KBM-7 (cell line): ENCODE measurements at regions not wholly inside any gene's neighbourhood (a gene's known extent, or its start where the extent isn't known, plus 50 kb on each side); places are given as distances from the start of the nearest gene placed in this dataset.

ENCODE experiments used
- DNase-seq: peaks from one replicate; pipeline ENCODE4 v3.0.0-alpha.2; 2015
- in situ Hi-C: fragments of 300-500 bp; cut with MboI; formaldehyde crosslinking; loops from 2 replicates; pipeline ENCODE4 v1.14.3; 2020; ENCODE audit warnings: low sequenced_read_pairs, low pct_unique_long_range_greater_than_20kb, mixed read lengths

DNA sequence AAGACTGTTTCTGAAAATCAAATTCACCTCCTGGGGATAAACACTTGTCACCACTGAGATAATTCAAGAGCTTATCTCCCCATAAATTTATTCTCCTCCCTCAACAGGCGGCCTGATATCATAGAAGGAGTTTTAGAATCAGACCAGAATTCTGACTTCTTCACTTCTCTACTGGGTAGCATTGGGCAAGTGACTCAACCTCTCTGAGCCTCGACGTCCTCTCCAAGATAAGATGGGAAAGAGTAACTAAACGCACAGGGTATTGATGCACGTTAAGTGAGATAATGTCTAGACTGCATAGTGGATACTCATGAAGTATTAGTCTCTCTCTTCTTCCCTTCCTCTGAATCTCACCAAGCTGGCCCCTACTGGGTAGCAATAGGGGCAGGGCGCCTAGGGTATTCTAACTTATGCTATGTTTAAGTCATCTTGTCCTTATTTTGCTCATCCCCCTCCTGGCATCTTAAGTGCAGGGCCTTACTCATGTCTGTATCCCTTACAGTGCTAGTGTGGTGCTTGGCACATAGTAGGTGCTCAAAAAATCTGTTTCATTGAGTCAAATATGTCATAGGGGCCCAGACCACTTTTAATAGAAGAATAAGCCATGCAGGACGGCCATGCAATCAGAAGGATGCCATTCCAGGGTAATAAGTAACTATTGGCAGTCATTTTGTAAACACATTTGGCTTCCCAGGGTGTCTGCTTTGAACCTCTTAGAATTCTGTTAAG, 476.4 kb upstream of the CCL2 start:
- in situ Hi-C loops = loop anchor here (25.0 kb wide), 1 partner anchor 384 kb away; no protein-coding TSS in a partner anchor
- no peak for DNase-seq

DNA sequence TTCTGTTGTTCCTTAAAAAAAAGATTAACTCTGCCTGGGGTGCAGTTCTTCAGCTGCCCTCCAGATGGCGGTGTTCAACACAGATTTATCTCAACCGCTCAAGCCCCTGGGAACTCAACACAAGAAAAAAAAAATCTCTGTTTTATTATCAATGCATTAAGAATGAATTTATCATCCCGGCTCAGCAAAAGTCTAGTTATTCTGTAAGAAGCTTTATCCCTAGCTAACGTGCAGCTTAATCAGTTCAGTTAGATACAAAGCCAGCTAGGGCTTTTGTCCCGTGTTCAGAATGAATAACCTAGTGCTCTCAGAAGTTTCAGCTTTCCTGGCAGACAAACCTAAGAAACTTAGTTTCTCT, 475.9 kb upstream of the CCL2 start:
- DNase-seq = peak; percentile 80
- in situ Hi-C loops = loop anchor here (25.0 kb wide), 1 partner anchor 383 kb away; no protein-coding TSS in a partner anchor

DNA sequence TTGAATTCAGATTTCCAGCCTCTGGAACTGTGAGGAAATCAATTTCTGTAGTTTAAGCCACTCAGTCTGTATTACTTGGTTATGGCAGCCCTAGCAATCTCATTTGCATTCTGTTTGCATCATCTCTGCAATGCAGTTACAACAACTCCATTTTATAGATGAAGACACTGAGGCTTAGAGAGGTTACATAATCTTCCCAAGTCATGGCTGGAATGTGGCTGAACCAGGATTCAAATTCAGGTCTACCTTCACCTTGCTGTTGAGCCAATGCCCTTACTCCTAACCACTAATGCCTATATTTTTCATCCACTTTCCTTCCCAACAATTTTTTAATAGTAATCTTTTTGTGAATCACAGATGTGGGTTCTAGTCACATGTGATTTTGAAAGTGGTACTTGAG, 469.8 kb upstream of the CCL2 start:
- DNase-seq = no peak
- in situ Hi-C loops = loop anchor here (25.0 kb wide), 1 partner anchor 377 kb away; no protein-coding TSS in a partner anchor

GRCh38 chr17:33786478-33786877, 468.6 kb upstream of the CCL2 start:
- DNase-seq = no peak
- in situ Hi-C loops = loop anchor here (25.0 kb wide), 1 partner anchor 376 kb away; no protein-coding TSS in a partner anchor

- in situ Hi-C loops = loop anchor here (25.0 kb wide), 1 partner anchor 373 kb away; no protein-coding TSS in a partner anchor
Measured at GRCh38 chr17:33789658-33790057, 465.4 kb upstream of the CCL2 start.

DNA sequence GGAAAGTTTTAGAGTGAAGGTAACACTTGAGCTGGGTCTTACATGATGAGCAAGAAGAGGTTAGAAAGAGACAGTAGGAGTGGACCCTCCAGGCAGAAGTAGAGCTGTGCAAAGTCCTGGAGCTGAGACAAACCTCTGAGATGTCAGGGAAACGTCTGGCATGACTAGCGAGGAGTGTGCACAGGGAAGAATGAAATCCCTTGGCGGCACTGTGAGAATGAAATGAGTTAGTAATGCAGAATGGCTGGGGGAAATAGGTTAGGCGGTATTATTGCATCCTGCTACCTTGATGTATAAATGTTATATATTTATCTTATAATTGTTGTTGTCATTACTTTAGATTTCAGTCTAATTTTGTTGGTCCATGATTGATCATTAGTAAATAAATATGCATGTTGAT, 457.9 kb upstream of the CCL2 start:
- DNase-seq = no peak
- in situ Hi-C loops = loop anchor here (25.0 kb wide), 1 partner anchor 365 kb away; no protein-coding TSS in a partner anchor

More at GRCh38 chr17:33789658-33790057, 465.4 kb upstream of the CCL2 start:
- no peak for DNase-seq

- DNase-seq = no peak
- in situ Hi-C loops = loop anchor here (25.0 kb wide), 1 partner anchor 364 kb away; no protein-coding TSS in a partner anchor
Measured at GRCh38 chr17:33798308-33798707, 456.8 kb upstream of the CCL2 start.

DNA sequence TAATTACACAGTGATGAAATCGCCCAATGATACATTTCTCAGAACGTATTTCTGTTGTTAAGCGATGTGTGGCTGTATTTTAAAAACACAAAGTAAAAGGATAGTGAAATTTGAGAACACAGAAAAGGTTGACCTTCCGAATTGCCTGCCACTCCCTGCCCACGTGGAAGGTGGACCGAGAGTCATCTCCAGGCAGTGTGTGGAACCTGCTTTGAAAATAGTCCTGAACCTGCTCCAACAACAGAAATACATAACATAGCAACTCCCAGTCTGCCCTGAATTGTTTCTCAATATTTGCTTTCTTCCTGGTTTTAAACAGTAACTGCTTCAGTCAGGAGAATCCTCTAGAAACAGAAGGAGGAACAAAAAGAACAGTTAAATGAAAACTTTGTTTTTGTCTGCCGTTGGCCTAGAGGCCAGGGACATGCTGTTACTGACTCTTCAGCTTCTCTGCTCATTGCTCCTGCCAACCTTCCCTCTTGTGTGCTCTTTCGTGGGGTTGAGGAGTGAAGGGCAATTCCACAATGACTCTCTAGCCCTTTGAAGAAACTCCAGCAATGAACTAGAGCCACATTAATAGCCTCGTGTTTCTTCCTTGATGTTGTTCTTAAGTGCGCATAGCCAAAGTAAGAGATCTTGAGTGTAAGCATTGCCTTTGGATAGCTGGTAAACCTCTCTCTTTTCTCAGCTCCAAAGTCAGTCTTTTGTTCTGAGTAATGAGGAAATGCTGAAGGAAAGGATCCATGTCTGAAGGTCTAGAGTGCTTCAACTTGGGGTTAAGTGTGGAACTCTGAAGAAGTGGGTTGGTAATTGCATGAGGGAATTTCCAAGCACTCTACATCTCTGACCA, 452.5 kb upstream of the CCL2 start:
- in situ Hi-C loops = no loop called here
- no peak for DNase-seq

DNA sequence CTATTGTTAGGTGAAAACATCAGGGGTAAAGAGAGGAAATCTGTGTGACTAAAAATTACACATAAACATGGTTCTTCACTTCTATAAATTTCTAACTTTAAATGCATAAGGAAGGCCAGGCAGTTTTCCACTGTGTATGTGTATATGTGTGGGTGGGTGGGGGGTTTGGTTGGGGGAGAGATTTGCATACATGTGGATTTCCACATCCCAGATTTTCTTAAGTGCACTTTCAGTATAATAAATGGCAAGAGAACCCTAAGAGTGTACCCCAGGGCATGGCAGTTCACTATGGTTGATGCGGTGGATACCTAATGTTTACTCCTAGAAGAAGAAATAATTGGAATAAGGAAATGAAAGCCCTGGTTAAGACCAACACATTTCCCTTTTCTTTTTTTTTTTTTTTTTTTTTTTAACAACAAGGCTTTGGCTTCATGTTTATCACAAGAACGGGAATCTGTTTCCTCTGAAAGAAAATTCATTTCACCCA, 451.8 kb upstream of the CCL2 start:
- no peak for DNase-seq
- in situ Hi-C loops = no loop called here

DNA sequence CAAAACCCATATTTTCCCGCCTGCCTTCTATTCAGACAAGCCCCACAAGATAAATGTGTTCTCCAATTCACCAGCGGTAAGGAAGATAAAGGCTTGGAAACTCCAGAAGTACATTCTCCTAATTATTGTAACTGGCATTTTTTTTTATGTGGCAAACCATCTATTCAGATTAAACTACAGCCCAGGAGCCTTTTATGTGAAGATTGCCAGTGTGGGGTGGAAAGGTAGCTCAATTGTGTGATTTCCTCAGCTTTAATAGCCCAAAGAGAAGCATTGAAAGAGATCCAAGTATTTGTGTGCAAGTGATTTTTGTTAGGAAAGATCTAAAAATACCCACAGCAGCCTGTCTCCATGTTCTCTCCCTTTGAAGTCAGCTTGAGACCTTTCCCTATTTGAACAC, 451.4 kb upstream of the CCL2 start:
- in situ Hi-C loops = no loop called here
- DNase-seq = no peak

GRCh38 chr17:33804401-33804800, 450.7 kb upstream of the CCL2 start:
- DNase-seq = no peak
- in situ Hi-C loops = no loop called here

DNA sequence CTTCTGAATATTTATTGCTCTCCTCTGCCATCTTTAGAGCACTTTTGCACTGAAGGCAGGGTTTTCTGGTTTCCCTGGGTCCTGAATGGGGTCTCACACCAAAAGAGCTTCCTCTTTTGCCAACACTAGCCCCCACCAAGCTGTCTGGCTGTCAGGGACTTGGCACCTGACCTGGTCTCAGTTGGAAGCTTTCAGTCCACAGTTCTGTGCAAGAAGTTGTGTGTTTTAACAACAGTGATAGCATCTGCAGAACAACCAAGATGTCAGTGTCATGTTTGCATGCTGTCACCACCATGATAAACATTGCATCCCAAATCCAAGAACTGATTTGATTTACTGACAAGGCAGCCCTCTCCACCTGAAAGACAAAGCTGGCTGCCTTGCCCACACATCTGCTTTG, 448.5 kb upstream of the CCL2 start:
- DNase-seq = no peak
- in situ Hi-C loops = no loop called here

DNA sequence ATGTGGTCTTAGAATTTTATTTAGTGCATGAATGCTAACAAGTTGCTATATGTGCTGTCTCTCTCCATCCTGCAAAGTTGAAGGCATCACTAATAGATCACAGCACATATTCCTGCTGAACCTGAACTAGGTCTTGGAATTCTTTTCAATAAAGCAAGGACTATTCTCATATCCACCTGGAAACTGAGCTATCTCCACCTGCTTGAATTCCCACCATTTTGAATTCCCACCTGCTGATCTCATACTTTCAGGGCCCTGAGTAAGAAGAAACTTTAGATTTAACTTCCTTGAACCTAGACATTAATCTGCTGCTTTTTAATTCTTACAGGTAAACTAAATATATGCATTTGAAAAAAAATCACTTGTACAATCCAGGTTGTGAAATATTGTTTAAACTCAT, 445.3 kb upstream of the CCL2 start:
- in situ Hi-C loops = no loop called here
- DNase-seq = no peak

DNA sequence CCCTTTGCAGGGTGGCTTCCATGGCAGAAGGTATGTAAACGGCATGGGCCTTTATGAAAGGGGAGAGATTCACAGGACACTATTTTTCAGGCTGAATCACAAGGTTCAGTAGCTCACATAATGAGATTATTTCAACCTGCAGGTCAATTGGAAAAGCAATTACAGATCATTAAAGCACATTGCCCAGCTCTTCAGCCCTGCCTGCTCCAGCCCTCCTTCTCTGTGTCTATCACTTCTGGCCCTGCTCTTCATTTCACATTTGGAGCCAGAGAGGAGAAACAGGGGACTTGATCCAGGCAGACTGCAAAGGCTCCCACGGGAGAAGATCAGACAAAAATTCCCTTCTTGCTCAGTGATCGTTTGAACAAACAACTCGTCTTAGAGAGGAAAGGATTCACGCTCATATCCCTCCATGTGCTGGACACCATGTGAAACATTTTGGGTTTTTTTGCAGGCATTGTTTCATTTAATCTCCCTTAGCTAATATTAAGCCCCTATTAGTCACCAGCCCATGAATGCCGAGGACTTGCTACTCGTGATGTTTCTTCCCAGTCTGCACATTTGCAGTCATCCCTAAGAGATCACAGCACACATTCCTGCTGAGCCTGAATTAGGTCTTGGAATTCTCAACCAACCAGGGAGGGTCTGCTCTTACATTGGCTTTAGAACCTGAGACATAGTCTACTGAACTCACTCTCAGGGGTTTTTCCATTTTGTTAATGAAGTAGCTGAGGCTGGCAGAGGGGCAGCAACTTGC, 443.9 kb upstream of the CCL2 start:
- in situ Hi-C loops = no loop called here
- no peak for DNase-seq

DNA sequence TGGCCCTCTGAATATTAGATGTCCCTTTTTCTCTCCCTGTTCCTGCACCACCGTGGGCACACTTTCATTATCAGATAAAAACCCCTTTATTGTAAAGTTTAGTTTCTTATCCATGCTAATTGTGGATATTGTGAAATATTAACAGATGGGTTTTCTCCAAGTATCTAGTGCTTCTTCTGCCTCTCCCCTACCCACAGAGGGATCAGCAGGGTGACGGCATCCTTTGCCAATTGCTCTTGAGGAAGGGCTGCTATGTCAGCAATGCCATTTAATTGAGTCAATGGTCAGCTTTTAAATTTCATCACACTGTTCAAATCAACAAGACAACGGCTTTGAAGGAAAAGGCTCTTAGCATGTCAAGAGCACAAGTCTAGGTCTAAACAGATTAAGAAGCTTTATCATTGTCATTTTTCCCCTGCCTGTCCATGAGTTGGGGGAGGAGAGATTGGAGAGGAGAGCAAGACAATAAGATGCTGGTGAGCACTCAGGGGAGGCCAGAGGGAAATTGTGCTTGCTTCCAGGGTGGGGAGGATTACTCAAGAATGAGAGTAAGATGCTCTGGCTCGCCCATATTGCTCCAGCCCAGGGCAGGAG, 443.0 kb upstream of the CCL2 start:
- in situ Hi-C loops = no loop called here
- no peak for DNase-seq

DNA sequence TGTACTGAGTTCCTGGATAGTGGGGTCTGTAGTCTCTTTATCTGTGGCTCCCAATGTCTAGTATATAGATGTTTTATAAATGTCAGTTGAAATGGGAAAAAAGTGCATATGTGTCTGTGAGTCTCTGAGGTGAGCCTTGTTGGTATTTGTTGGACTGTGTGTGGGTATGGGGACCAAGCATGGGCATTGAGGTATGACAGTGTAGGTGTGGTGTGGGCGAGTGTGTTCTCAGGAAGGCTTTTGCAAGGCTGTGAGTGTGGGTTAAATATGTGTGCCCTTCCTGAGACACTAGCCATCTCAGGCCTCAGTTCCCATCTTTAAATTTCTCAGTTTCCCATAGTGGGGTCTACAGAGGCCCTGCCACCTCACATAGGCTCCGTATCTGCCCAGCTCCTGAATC, 440.2 kb upstream of the CCL2 start:
- DNase-seq = no peak
- in situ Hi-C loops = no loop called here

DNA sequence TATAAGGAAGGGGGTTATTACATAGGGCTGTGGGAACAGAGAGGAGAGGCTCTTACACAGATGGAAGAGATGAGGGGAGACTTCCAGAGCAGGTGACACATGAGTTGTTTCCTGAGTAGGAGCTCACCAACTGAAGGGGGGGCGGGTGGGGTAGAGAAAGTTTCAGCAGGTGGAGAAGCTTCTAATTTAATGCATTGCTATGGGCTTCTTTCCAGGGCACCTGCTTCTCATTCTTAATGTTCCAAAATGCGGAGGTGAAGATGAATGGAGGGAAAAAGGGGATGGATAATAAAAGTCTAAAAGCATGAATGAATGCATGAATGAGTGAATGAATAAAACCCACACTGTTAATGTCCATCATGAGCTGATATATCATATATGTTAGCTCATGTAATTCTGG, 439.0 kb upstream of the CCL2 start:
- no peak for DNase-seq
- in situ Hi-C loops = no loop called here

- in situ Hi-C loops = no loop called here
- DNase-seq = no peak
Measured at GRCh38 chr17:33816842-33817617, 438.1 kb upstream of the CCL2 start.
